Right cardiac atrium (tissue), 5 donors: ENCODE measurements at regions not wholly inside any gene's neighbourhood (a gene's known extent, or its start where the extent isn't known, plus 50 kb on each side); places are given as distances from the start of the nearest gene placed in this dataset.

ENCODE experiments used
- ATAC-seq, 2 donors: fragments of 200-7000 bp; cut with Tn5 transposase; one replicate each; pipeline versions ENCODE4 v1.8.0 to v1.9.1; 2020; ENCODE audit warnings: moderate library complexity in 2 of 2, mild to moderate bottlenecking in 1 of 2
- DNase-seq, 3 donors: peaks; one replicate each; pipeline ENCODE4 v3.0.0-alpha.2; 2020
- H3K27ac ChIP-seq: one replicate; pipeline ENCODE4 v1.5.1; 2013; ENCODE audit warnings: mild to moderate bottlenecking, low read length, control low read depth, moderate library complexity
- H3K27me3 ChIP-seq: one replicate; pipeline ENCODE4 v1.6.1; 2013; ENCODE audit not compliant: control insufficient read depth, insufficient read depth
- H3K4me1 ChIP-seq: one replicate; pipeline ENCODE4 v1.6.1; 2013; ENCODE audit warnings: low read length; ENCODE audit not compliant: control insufficient read depth, insufficient read depth
- H3K4me3 ChIP-seq: one replicate; pipeline ENCODE4 v1.5.1; 2013; ENCODE audit warnings: low read length, control low read depth
- H3K9me3 ChIP-seq: one replicate; pipeline ENCODE4 v1.6.1; 2013; ENCODE audit warnings: low read length; ENCODE audit not compliant: control insufficient read depth
- WGBS: extraction: QIAGEN DNeasy Blood & Tissue Kit; methylation state at CpG from one replicate; pipeline ENCODE4 v1.1.7; 2013; 5-methylcytosine and 5-hydroxymethylcytosine counted together
- intact Hi-C, 4 donors: fragments of 100-400 bp; cut with DNase I; formaldehyde crosslinking; loops; one replicate each; pipeline versions ENCODE4 v1.11.0 to v1.14.0; 2022 to 2023
- donor health status: healthy with polysubstance abuse.
- donor health status: DM: no; HTN: yes; CAD: no.
- donor health status: DM: no; HTN: no; CAD: no.
- donor health status: DM: no; HTN: yes; CAD: no; lungs with severe emphysema.
- donor health status: DM: yes; HTN: yes; CAD: no.

DNA sequence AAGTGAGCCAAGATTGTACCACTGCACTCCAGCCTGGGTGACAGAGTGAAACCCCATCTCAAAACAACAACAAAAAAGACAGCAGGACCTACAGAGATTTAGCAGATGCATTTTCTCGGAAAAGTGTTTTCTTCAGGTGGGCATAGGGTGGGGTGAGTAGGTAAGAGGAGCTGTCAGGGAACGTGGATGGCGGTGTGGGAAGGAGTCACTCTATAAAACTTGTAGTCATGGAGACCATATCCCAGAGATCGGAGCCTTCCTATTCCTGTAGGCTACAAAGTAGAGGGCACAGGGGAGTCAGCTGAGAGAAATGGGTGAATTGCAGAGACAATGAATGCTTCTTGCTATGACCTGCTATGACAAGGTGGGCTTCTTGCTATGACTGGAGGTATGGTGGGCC lies 283.0 kb upstream of the FOXK1 start:
- 87% methylated on average over 4 of the region's 4 CpGs for WGBS
- no peak for ATAC-seq

GRCh38 chr7:4399596-4399995 lies 282.5 kb upstream of the FOXK1 start:
- H3K27ac ChIP-seq: no peak overlapping the region
- DNase-seq: no peak
- no peak overlapping the region for H3K4me3 ChIP-seq
- H3K27me3 ChIP-seq: no peaks in the 10 kb centered on the region
- 85% methylated on average over 8 of the region's 8 CpGs for WGBS
- no peaks in the 10 kb centered on the region for H3K9me3 ChIP-seq
- H3K4me1 ChIP-seq: no peaks in the 10 kb centered on the region
- intact Hi-C loops: no loop called here
- no peak for ATAC-seq

More for the DNA sequence above, 283.0 kb upstream of the FOXK1 start:
- no peak for DNase-seq
- Histone ChIP-seq H3K9me3 (no peaks in the 10 kb centered on the region), H3K27me3 (no peaks in the 10 kb centered on the region), H3K4me1 (no peaks in the 10 kb centered on the region), H3K4me3 (no peak overlapping the region), H3K27ac (no peak overlapping the region)
- intact Hi-C loops: no loop called here

DNA sequence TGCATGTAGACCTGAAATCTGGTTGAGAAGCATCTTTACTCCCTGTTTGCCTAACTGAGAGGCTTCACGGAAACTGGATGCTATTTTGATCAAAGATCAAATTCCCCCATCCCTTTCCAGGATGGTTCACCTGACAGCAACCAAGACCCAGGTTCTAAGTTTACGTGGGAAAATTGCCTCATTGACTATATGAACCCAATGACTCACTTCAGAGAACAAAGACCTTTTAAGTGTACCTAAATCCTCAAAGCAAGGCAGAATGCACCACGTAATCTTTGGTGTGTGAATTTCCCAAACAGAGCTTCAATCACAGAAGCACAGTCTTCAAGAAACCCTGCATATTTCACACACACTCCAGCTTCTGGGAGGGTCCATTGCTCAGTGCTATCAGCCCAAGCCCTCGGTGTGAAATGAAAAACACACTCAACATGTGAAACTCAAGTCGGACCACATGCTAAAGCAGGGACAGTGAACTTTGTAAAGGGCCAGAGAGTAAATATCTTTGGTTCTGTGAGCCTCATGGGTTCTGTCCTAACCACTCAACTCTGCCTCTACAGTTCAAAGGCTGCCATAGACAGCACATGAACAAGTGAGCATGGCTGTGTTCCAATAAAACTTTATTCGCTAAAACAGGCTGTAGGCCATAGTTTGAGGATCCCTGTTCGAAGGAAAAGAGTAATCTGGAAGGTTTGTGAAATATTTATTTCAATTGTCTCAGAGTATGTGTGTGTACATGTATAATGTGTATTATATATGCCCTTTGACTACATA lies 275.6 kb upstream of the FOXK1 start:
- intact Hi-C loops: no loop called here
- no peak for ATAC-seq
- H3K4me3 ChIP-seq: no peak overlapping the region
- DNase-seq: no peak
- no peak overlapping the region for H3K27ac ChIP-seq
- H3K27me3 ChIP-seq: no peaks in the 10 kb centered on the region
- H3K9me3 ChIP-seq: peaks cover 2% of the 10 kb centered on the region
- 82% methylated on average over 7 of the region's 7 CpGs for WGBS
- H3K4me1 ChIP-seq: no peaks in the 10 kb centered on the region

DNA sequence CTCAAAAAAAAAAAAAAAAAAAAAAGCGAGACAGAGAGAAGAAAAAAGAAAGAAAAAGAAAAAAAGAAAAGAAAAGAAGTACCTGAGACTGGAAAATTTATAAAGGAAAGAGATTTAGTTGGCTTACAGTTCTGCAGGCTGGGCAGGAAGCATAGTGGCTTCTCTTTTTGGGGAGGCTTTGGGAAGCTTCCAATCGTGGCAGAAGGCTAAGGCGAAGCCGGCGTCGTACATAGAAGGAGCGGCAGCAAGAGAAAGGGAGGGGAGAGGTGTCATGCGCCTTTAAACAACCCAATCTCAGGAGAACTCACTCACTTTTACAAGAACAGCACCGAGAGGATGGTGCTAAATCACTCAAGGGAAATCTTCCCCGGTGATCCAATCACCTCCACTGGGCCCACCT lies 272.1 kb upstream of the FOXK1 start:
- intact Hi-C loops: no loop called here
- 87% methylated on average over 10 of the region's 10 CpGs for WGBS
- Histone ChIP-seq H3K27ac (no peak overlapping the region), H3K27me3 (no peaks in the 10 kb centered on the region), H3K4me1 (no peaks in the 10 kb centered on the region), H3K4me3 (no peak overlapping the region), H3K9me3 (peaks cover 5% of the 10 kb centered on the region)
- ATAC-seq (no peak), DNase-seq (no peak)

DNA sequence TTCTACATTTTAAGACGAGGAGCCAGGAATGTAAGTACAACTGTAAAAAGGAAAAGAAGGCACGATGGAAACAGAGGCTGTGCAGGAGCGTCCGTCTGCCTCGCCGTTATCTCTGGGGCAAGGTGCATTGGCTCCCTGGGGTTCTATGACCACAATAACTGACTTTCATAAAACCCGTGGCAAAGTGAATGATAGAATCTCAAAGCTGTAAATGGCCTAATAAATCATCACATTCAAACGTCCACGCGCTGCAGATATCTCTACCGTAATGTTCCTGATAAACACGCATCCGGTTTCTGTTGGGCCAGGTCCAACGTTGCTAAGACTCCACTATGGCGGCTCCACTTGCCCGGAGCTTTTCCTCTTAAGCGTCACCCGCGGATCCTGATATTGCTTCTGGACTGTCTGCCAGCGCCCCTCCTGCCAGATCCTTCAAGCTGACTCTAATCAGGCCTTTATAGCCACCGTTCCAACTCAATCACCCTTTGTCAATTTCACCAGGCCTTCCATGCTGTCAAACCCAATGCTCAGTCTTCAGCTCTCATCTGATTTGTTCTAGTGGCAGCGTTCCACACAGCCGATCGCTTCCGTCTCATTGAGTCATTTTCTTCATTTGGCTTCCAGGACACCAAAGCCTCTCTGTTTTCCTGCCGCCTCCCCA lies 265.6 kb upstream of the FOXK1 start:
- Histone ChIP-seq H3K4me1 (no peaks in the 10 kb centered on the region), H3K27me3 (no peaks in the 10 kb centered on the region), H3K4me3 (no peak overlapping the region), H3K27ac (no peak overlapping the region), H3K9me3 (peaks cover 3% of the 10 kb centered on the region)
- DNase-seq (peak in 1 of 3 donors; percentile 54), ATAC-seq (no peak)
- WGBS: 39% methylated on average over 26 of the region's 26 CpGs
- intact Hi-C loops: no loop called here

DNA sequence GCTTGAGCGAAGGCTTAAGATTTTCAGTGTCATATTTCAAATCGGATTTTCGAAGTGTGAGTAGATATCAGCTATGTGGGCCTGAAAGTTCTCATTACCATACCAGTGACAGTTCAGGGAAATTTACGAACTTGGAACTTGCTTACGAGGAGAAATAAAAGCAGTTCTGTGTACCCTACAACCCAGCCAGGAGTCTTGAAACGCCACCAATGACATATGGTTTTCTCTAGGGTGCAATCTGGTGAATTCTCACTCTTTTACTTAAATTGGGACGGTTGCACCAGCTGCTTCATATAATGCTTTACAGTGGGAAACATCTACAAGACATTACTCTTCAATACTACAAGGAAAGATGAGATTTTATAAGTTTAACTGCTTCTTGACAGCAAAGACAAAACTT lies 253.6 kb upstream of the FOXK1 start:
- no peak for DNase-seq
- H3K27ac ChIP-seq: no peak overlapping the region
- H3K27me3 ChIP-seq: no peaks in the 10 kb centered on the region
- no peak for ATAC-seq
- H3K4me1 ChIP-seq: no peaks in the 10 kb centered on the region
- no peak overlapping the region for H3K4me3 ChIP-seq
- H3K9me3 ChIP-seq: no peaks in the 10 kb centered on the region
- WGBS: 74% methylated on average over 7 of the region's 7 CpGs
- intact Hi-C loops: no loop called here

DNA sequence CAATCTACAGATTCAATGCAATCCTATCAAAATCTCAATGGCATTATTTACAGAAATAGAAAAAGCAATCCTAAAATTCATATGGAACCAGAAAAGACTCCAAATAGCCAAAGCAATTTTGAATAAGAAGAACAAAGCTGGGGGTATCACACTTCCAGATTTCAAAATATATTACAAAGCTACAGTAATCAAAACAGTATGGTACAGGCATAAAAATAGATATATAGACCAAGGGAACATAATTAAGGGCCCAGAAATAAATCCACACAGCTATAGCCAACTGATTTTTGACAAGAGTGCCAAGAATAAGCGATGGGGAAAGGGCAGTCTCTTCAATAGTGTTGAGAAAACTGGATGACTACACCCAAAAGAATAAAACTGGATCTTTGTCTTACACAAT lies 251.9 kb upstream of the FOXK1 start:
- Histone ChIP-seq H3K27ac (no peak overlapping the region), H3K4me3 (no peak overlapping the region), H3K4me1 (no peaks in the 10 kb centered on the region), H3K9me3 (no peaks in the 10 kb centered on the region), H3K27me3 (no peaks in the 10 kb centered on the region)
- no peak for ATAC-seq
- no peak for DNase-seq
- intact Hi-C loops: no loop called here
- 27% methylated on average over 1 of the region's 1 CpG for WGBS

GRCh38 chr7:4434306-4434705 lies 247.8 kb upstream of the FOXK1 start:
- intact Hi-C loops: no loop called here
- H3K27me3 ChIP-seq: no peaks in the 10 kb centered on the region
- H3K27ac ChIP-seq: no peak overlapping the region
- DNase-seq: no peak
- WGBS: 77% methylated on average over 13 of the region's 13 CpGs
- no peak overlapping the region for H3K4me3 ChIP-seq
- no peaks in the 10 kb centered on the region for H3K9me3 ChIP-seq
- ATAC-seq: no peak
- H3K4me1 ChIP-seq: no peaks in the 10 kb centered on the region

- intact Hi-C loops: no loop called here
- 65% methylated on average over 5 of the region's 5 CpGs for WGBS
- H3K4me1 ChIP-seq: no peaks in the 10 kb centered on the region
- no peaks in the 10 kb centered on the region for H3K9me3 ChIP-seq
- no peak for DNase-seq
- H3K27ac ChIP-seq: no peak overlapping the region
- no peak for ATAC-seq
- H3K4me3 ChIP-seq: no peak overlapping the region
- H3K27me3 ChIP-seq: no peaks in the 10 kb centered on the region
Measured at GRCh38 chr7:4436361-4436895, 245.7 kb upstream of the FOXK1 start.

DNA sequence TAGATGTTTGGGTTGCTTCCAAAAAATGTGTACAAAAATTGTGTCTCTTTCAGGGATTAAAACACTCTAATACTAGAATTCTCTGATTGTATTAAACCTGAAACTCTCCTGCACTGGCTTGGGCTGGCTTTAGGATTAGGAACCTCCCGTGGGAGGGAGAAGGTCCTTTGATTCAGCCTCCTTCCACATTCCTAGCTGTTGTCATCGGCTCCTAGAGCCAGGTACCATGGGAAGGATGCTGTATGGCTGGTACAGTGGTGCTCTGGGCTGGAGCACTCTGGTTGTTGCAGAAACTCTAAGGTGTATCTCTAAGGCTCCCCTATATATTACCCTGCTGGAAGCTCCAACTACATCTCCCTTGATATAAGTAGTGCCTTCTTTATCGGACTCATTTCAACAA lies 245.2 kb upstream of the FOXK1 start:
- DNase-seq (no peak), ATAC-seq (no peak)
- no peaks in the 10 kb centered on the region for H3K9me3 ChIP-seq
- no peak overlapping the region for H3K27ac ChIP-seq
- H3K27me3 ChIP-seq: no peaks in the 10 kb centered on the region
- WGBS: 69% methylated on average over 3 of the region's 3 CpGs
- intact Hi-C loops: no loop called here
- no peaks in the 10 kb centered on the region for H3K4me1 ChIP-seq
- H3K4me3 ChIP-seq: no peak overlapping the region

- H3K9me3 ChIP-seq: no peaks in the 10 kb centered on the region
- no peaks in the 10 kb centered on the region for H3K4me1 ChIP-seq
- DNase-seq: no peak
- H3K27ac ChIP-seq: no peak overlapping the region
- H3K4me3 ChIP-seq: no peak overlapping the region
- 49% methylated on average over 4 of the region's 4 CpGs for WGBS
- intact Hi-C loops: no loop called here
- H3K27me3 ChIP-seq: no peaks in the 10 kb centered on the region
- no peak for ATAC-seq
Measured at GRCh38 chr7:4437916-4438315, 244.2 kb upstream of the FOXK1 start.
